Right ventricle myocardium inferior (tissue), 1 donor: ENCODE measurements at regions not wholly inside any gene's neighbourhood (a gene's known extent, or its start where the extent isn't known, plus 50 kb on each side); places are given as distances from the start of the nearest gene placed in this dataset.

Source experiments
- ATAC-seq: fragments of 200-7000 bp; cut with Tn5 transposase; one replicate; pipeline ENCODE4 v1.9.1; 2020; ENCODE audit warnings: mild to moderate bottlenecking, moderate library complexity
- DNase-seq: peaks from one replicate; pipeline ENCODE4 v3.0.0; 2021; ENCODE audit errors: missing footprints
- intact Hi-C: fragments of 100-400 bp; cut with DNase I; formaldehyde crosslinking; loops from one replicate; pipeline ENCODE4 v1.11.0; 2022
- donor health status: DM: no; HTN: yes; CAD: no; lungs with severe emphysema.

- ATAC-seq (no peak), DNase-seq (no peak)
- intact Hi-C loops: no loop called here
Measured at GRCh38 chr7:80403686-80404241, 108.1 kb downstream of the GNAT3 start.

DNA sequence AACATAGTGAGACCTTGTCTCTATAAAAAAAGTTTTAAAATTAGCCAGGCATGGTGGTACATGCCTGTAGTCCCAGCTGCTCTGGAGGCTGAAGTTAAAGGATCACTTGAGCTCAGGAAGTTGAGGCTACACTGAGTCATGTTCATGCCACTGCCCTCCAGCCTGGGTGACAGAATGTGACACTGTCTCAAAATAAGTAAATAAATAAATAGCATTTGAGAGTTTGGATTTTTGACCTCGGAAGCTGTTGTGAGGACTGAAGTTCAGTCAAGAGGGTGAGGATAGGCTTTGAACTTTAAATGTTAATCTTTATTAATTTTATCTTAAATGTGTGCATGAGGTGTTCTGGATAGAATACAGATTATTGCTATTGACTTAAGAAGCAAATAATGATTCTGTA is 110.2 kb downstream of the GNAT3 start:
- DNase-seq (no peak), ATAC-seq (no peak)
- intact Hi-C loops: no loop called here

GRCh38 chr7:80393786-80394185 is 118.1 kb downstream of the GNAT3 start:
- ATAC-seq (no peak), DNase-seq (no peak)
- intact Hi-C loops: loop anchor here (5.0 kb wide), 2 partner anchors 261 to 301 kb away; partner anchors contain the start of gene GNAI1

GRCh38 chr7:80392229-80393169 is 119.4 kb downstream of the GNAT3 start:
- DNase-seq (no peak), ATAC-seq (no peak)
- intact Hi-C loops: loop anchor here (5.0 kb wide), 2 partner anchors 260 to 300 kb away; partner anchors contain the start of gene GNAI1

- no peak for ATAC-seq
- DNase-seq: no peak
- intact Hi-C loops: no loop called here
Measured at GRCh38 chr7:80387634-80388193, 124.2 kb downstream of the GNAT3 start.

GRCh38 chr7:80386686-80387085 is 125.2 kb downstream of the GNAT3 start:
- ATAC-seq: no peak
- no peak for DNase-seq
- intact Hi-C loops: no loop called here

- intact Hi-C loops: no loop called here
- ATAC-seq (no peak), DNase-seq (no peak)
Measured at GRCh38 chr7:80385508-80385907, 126.4 kb downstream of the GNAT3 start.

GRCh38 chr7:80380957-80381356 is 130.9 kb downstream of the GNAT3 start:
- DNase-seq: no peak
- ATAC-seq: no peak
- intact Hi-C loops: no loop called here

- DNase-seq: no peak
- intact Hi-C loops: no loop called here
- no peak for ATAC-seq
Measured at GRCh38 chr7:80379034-80379982, 132.6 kb downstream of the GNAT3 start.

DNA sequence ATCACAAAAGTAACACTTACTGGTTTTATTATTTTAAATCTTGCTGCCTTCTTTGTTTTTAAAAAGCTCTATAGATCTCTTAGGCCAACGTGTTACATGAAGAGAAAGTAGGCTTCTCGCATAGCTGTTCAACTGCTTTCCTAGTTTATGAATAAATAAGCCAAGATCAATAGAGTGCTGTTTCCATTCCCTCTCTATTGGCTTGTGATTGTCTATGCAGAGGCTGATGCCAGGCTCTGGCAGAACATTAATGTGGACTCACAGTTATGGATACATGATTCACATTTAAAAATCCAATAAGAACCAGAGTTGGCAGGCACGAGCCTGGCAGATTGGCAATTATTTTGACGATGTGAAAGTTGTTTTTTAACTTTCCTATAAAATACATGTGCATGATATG is 137.5 kb downstream of the GNAT3 start:
- ATAC-seq (no peak), DNase-seq (no peak)
- intact Hi-C loops: no loop called here

- intact Hi-C loops: no loop called here
- no peak for ATAC-seq
- DNase-seq: no peak
Measured at GRCh38 chr7:80373429-80374032, 138.3 kb downstream of the GNAT3 start.

- intact Hi-C loops: no loop called here
- ATAC-seq: no peak
- no peak for DNase-seq
Measured at GRCh38 chr7:80372415-80372814, 139.4 kb downstream of the GNAT3 start.

DNA sequence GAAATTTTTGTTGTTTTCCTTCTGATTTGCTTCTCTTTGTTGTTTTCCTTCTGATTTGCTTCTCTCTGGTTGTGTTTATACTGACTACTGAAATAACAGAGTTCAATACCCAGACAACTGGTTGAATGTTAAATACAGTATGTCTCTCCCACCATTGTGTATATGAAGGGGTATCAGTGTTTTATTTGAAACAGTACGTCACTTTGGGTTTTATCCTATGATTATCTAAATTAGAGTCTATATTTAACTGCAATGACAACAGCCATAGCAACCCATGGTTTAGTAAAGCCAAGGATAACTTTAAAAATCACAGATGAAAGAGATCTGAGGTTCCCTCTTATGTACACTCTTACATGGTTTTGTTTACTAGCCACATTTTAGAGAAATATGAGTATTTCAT is 141.3 kb downstream of the GNAT3 start:
- intact Hi-C loops: no loop called here
- no peak for ATAC-seq
- no peak for DNase-seq

DNA sequence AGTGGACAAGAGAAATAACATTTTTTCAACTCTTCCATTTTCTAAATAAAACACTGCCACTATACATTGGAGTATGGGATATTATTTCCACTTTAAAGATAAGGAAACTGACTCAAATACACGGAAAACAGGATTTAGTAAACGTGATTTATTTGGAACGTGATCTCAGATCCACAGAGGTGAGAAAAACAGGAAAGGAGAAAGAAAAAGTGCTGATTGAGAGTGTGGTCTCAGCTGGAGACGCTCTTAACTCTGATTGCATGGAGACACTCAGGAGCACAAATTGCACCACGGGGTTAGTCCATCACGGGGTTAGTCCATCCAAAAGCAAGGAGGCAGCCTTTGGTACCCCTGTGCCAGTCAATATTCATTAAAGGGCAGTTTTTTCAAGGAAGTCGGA is 142.5 kb downstream of the GNAT3 start:
- intact Hi-C loops: no loop called here
- no peak for ATAC-seq
- no peak for DNase-seq

DNA sequence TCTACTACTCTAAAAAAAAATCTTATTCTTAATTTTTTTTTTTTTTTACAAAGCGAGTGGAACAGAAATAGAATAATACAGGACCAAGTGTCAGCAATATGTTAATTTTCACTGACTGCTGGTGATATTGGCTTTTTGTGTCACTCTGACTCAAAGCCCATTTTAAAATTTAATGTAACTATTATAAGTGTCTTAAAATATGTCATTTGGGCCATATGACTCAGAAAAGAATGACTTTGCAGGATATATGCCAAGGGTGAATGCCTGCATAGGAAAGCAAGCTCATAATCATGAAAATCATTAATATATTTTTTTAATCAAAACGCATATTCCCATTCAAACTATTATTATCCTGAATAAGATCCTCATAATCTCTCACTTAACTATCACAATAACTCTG is 149.2 kb downstream of the GNAT3 start:
- no peak for ATAC-seq
- no peak for DNase-seq
- intact Hi-C loops: no loop called here

- ATAC-seq (no peak), DNase-seq (no peak)
- intact Hi-C loops: no loop called here
Measured at GRCh38 chr7:80362010-80362618, 149.8 kb downstream of the GNAT3 start.

GRCh38 chr7:80359476-80359875 is 152.4 kb downstream of the GNAT3 start:
- intact Hi-C loops: no loop called here
- no peak for DNase-seq
- no peak for ATAC-seq

DNA sequence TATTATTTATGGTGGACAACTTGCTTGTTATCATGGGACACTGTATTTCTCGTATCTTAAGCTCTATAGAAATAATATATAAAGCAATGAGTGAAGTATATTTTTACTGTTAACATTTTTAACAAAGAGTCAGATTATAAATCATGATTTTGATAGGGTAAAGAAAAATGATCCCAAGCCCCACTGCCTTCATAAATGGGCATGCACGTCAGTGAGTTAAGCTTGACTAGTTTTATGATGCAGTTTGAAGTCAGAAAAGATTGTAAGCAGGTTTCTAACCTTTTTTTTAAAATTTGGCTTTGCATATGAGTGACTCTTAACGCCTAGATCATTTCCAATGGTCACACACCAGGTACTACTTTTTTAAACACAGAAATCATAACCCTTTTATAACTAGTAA is 152.8 kb downstream of the GNAT3 start:
- intact Hi-C loops: no loop called here
- no peak for DNase-seq
- ATAC-seq: no peak
